Body of pancreas (tissue), 4 donors: ENCODE measurements at regions not wholly inside any gene's neighbourhood (a gene's known extent, or its start where the extent isn't known, plus 50 kb on each side); places are given as distances from the start of the nearest gene placed in this dataset.
"Not testable (repeated sequence)": the region's sequence is repeated elsewhere in the genome, so short reads cannot be mapped to it uniquely, and the experiment has no call there.

ENCODE experiments used
- ATAC-seq: fragments of 150-250 bp; one replicate; pipeline ENCODE4 v1.9.1; 2016
- DNase-seq, 4 donors: peaks; one replicate each; pipeline ENCODE4 v3.0.0-alpha.2; 2019
- H3K27ac ChIP-seq, 4 donors: fragments of 200-600 bp; sonication (generic); 1 replicate in 3 of 4; 2 replicates in 1 of 4; pipeline versions ENCODE4 v1.5.1 to v1.6.1; 2016 to 2019; ENCODE audit warnings: mild to moderate bottlenecking in 1 of 4, mixed read lengths in 1 of 4, moderate library complexity in 1 of 4
- H3K27me3 ChIP-seq, 2 donors: fragments of 200-600 bp; sonication (generic); one replicate each; pipeline ENCODE4 v1.6.0; 2016; ENCODE audit warnings: mild to moderate bottlenecking in 1 of 2
- H3K36me3 ChIP-seq, 2 donors: fragments of 200-600 bp; sonication (generic); replicated peaks in 1 of 2; 2 replicates each; pipeline ENCODE4 v1.5.1; 2016; ENCODE audit warnings: low read depth in 2 of 2; ENCODE audit not compliant: insufficient read depth in 1 of 2
- H3K4me1 ChIP-seq: fragments of 200-600 bp; sonication (generic); one replicate; pipeline ENCODE4 v1.6.0; 2016
- H3K4me3 ChIP-seq, 2 donors: fragments of 200-600 bp; sonication (generic); 1 replicate in 1 of 2; 2 replicates in 1 of 2; pipeline ENCODE4 v1.5.1; 2016 to 2019
- H3K9me3 ChIP-seq, 3 donors: fragments of 200-600 bp; sonication (generic); 1 replicate in 2 of 3; 2 replicates in 1 of 3; pipeline ENCODE4 v1.5.1; 2016
- POLR2A ChIP-seq, 3 donors: fragments of 450-650 bp; IDR thresholded peaks; one replicate each; pipeline ENCODE4 v1.6.1; 2016; ENCODE audit warnings: antibody characterized with exemption in 3 of 3, mild to moderate bottlenecking in 2 of 3
- WGBS, 2 donors: methylation state at CpG; one replicate each; pipeline ENCODE4 v1.1.5; 2017; 5-methylcytosine and 5-hydroxymethylcytosine counted together
- intact Hi-C: fragments of 100-400 bp; cut with DNase I; formaldehyde crosslinking; loops from one replicate; pipeline ENCODE4 v1.15.1; 2023
- TF ChIP-seq, protein P1 (sequence below), 7 experiments: fragments of 450-650 bp in 4 of 7; fragments of 200-600 bp in 3 of 7; sonication (generic) in 3 of 7; IDR thresholded peaks; one replicate each; pipeline ENCODE4 v1.5.1; 2016 to 2019; ENCODE audit warnings: antibody characterized with exemption in 7 of 7

- TF ChIP-seq POLR2A (IDR thresholded peaks at IDR 0.05) = no peak
- TF ChIP-seq, protein P1, sequence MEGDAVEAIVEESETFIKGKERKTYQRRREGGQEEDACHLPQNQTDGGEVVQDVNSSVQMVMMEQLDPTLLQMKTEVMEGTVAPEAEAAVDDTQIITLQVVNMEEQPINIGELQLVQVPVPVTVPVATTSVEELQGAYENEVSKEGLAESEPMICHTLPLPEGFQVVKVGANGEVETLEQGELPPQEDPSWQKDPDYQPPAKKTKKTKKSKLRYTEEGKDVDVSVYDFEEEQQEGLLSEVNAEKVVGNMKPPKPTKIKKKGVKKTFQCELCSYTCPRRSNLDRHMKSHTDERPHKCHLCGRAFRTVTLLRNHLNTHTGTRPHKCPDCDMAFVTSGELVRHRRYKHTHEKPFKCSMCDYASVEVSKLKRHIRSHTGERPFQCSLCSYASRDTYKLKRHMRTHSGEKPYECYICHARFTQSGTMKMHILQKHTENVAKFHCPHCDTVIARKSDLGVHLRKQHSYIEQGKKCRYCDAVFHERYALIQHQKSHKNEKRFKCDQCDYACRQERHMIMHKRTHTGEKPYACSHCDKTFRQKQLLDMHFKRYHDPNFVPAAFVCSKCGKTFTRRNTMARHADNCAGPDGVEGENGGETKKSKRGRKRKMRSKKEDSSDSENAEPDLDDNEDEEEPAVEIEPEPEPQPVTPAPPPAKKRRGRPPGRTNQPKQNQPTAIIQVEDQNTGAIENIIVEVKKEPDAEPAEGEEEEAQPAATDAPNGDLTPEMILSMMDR (IDR thresholded peaks at IDR 0.05) = no peak
- no peaks in the 10 kb centered on the region for H3K4me1 ChIP-seq
- DNase-seq (no peak), ATAC-seq (no peak)
- H3K27ac ChIP-seq = no peak overlapping the region
- H3K4me3 ChIP-seq = no peak overlapping the region
- H3K36me3 ChIP-seq = no peaks in the 10 kb centered on the region
- intact Hi-C loops = no loop called here
- no peaks in the 10 kb centered on the region for H3K27me3 ChIP-seq
- no peaks in the 10 kb centered on the region for H3K9me3 ChIP-seq
Observed at GRCh38 chr5:39697881-39698280, 273.1 kb upstream of the DAB2 start.

GRCh38 chr5:39696672-39697398 is 272.1 kb upstream of the DAB2 start:
- Histone ChIP-seq H3K27me3 (no peaks in the 10 kb centered on the region), H3K9me3 (no peaks in the 10 kb centered on the region), H3K4me3 (no peak overlapping the region), H3K36me3 (no peaks in the 10 kb centered on the region), H3K27ac (no peak overlapping the region), H3K4me1 (no peaks in the 10 kb centered on the region)
- intact Hi-C loops = no loop called here
- ATAC-seq (no peak), DNase-seq (no peak)
- WGBS, 2 donors = 2 to 11% methylated on average over 1 of the region's 1 CpG
- no peak for TF ChIP-seq POLR2A (IDR thresholded peaks at IDR 0.05)
- TF ChIP-seq, protein P1 (IDR thresholded peaks at IDR 0.05) = no peak

DNA sequence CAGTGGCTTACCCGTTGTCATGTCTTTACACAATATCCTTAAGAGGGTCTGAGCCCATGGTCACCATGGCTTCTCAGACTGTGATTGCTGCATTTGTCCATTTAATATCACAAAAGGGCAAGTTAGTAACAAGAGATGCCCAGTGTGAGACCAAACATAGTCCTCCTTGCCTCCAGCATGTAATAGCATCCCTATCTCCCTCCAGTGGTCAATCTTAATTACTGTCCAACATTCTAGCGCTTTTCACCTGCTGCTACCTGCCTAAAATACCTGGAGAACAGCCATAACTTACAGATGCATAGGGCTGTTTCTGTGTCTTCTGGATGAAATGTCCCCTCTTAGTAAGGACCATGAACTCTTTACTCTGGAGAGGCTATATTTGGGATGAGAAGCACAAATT is 267.2 kb upstream of the DAB2 start:
- DNase-seq = no peak
- 43 to 45% methylated on average over 2 of the region's 2 CpGs for WGBS, 2 donors
- no peaks in the 10 kb centered on the region for H3K36me3 ChIP-seq
- no peaks in the 10 kb centered on the region for H3K4me1 ChIP-seq
- no peak overlapping the region for H3K27ac ChIP-seq
- no peaks in the 10 kb centered on the region for H3K9me3 ChIP-seq
- TF ChIP-seq, protein P1 (IDR thresholded peaks at IDR 0.05) = peak in 6 of 7 experiments; percentile 12 to 43 (median 30)
- TF ChIP-seq POLR2A (IDR thresholded peaks at IDR 0.05) = no peak
- no peak for ATAC-seq
- H3K4me3 ChIP-seq = no peak overlapping the region
- intact Hi-C loops = no loop called here
- H3K27me3 ChIP-seq = no peaks in the 10 kb centered on the region

GRCh38 chr5:39691136-39691535 is 266.4 kb upstream of the DAB2 start:
- DNase-seq = no peak
- Histone ChIP-seq H3K36me3 (no peaks in the 10 kb centered on the region), H3K4me1 (no peaks in the 10 kb centered on the region), H3K27ac (no peak overlapping the region), H3K4me3 (no peak overlapping the region), H3K27me3 (no peaks in the 10 kb centered on the region), H3K9me3 (no peaks in the 10 kb centered on the region)
- WGBS, 2 donors = 83% methylated on average over 1 of the region's 1 CpG
- no peak for ATAC-seq
- intact Hi-C loops = no loop called here
- TF ChIP-seq, protein P1 (IDR thresholded peaks at IDR 0.05) = no peak
- no peak for TF ChIP-seq POLR2A (IDR thresholded peaks at IDR 0.05)

DNA sequence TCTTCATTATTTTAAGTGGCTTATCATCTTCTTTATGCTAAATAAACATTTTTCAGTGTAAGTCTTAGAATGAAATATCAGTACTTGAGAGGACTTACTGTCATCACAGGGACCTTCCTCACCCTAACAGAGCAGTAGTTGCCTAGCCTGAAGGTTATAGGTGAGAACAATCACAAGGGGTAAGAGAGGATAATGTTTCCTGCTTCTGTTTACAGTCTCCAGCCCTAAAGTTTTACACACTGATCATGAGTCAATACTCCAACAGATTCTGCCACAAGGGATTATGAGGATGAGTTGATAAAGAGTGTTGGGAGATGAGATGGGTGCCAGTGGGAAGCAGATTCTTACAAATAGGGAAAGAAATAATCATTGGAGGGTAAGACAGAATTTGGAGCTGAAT is 265.1 kb upstream of the DAB2 start:
- H3K27ac ChIP-seq = no peak overlapping the region
- H3K4me3 ChIP-seq = no peak overlapping the region
- H3K4me1 ChIP-seq = no peaks in the 10 kb centered on the region
- intact Hi-C loops = no loop called here
- no peaks in the 10 kb centered on the region for H3K36me3 ChIP-seq
- no peak for DNase-seq
- no peaks in the 10 kb centered on the region for H3K27me3 ChIP-seq
- TF ChIP-seq, protein P1 (IDR thresholded peaks at IDR 0.05) = no peak
- TF ChIP-seq POLR2A (IDR thresholded peaks at IDR 0.05) = no peak
- no peaks in the 10 kb centered on the region for H3K9me3 ChIP-seq
- ATAC-seq = no peak

DNA sequence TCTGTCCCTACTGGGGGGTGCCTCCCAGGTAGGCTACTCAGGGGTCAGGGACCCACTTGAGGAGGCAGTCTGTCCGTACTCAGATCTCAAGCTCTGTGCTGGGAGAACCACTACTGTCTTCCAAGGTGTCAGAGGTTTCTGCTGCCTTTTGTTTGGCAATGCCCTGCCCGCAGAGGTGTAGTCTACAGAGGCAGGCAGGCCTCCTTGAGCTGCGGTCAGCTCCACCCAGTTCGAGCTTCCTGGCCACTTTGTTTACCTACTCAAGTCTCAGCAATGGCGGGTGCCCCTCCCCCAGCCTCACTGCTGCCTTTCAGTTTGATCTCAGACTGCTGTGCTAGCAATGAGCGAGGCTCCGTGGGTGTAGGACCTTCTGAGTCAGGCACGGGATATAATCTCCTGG is 263.1 kb upstream of the DAB2 start:
- WGBS, 2 donors = 83 to 91% methylated on average over 5 to 8 of the region's 8 CpGs
- H3K4me3 ChIP-seq, H3K4me1 ChIP-seq, DNase-seq, intact Hi-C loops, H3K36me3 ChIP-seq, ATAC-seq, H3K27me3 ChIP-seq, H3K9me3 ChIP-seq, H3K27ac ChIP-seq: not testable (repeated sequence)
